ENCODE measurements at regions not wholly inside any gene's neighbourhood (a gene's known extent, or its start where the extent isn't known, plus 50 kb on each side); places are given as distances from the start of the nearest gene placed in this dataset.

- no peaks in the 10 kb centered on the region for H4K20me1 ChIP-seq (ENCODE audit: insufficient read depth, low read length)
- no peak for DNase-seq (ENCODE audit: low spot score)
- no peaks in the 10 kb centered on the region for H3K4me1 ChIP-seq (ENCODE audit: insufficient read depth, low read length)
- intact Hi-C loops (cut with micrococcal nuclease; ENCODE audit: unreplicated experiment): no loop called here
- H3K36me3 ChIP-seq (replicated peaks in 1 of 2; ENCODE audit: control insufficient read depth in 1 of 2, insufficient read depth in 2 of 2, low read length in 2 of 2): no peaks in the 10 kb centered on the region
- no peaks in the 10 kb centered on the region; a peak in 1 of 5 replicates for H3K27me3 ChIP-seq (ENCODE audit: control insufficient read depth in 1 of 2, insufficient read depth in 2 of 2, low read length in 2 of 2)
- H3K4me2 ChIP-seq (ENCODE audit: low read depth, low read length): no peak overlapping the region
- H3K9me3 ChIP-seq (ENCODE audit: low read length): peaks cover 29% of the 10 kb centered on the region
- H3K9ac ChIP-seq (ENCODE audit: insufficient read depth, low read depth, low read length): no peak overlapping the region
- WGBS (ENCODE audit: low lambda C conversion rate): 6% methylated on average over 1 of the region's 1 CpG
- ATAC-seq: no peak
- no peak overlapping the region for H3K4me3 ChIP-seq (replicated peaks in 1 of 3; ENCODE audit: insufficient read depth in 1 of 3, low read depth in 2 of 3, low read length in 3 of 3)
- no peak overlapping the region for H2AFZ ChIP-seq (ENCODE audit: low read length)
- in situ Hi-C loops (cut with HindIII; ENCODE audit: extremely low pct_ligation_motif_present, low pct_unique_long_range_greater_than_20kb): no loop called here
- CTCF ChIA-PET (ENCODE audit: low intra/inter-chr PET ratio, low total read pairs): no interaction called here
- POLR2A ChIA-PET: no interaction called here
- BruUV-seq (replicated peaks): no TSS peak
- no peak overlapping the region for H3K27ac ChIP-seq (ENCODE audit: extremely low read length, insufficient read depth, low read length)
- H3K79me2 ChIP-seq (ENCODE audit: insufficient read depth, low read length): no peaks in the 10 kb centered on the region
- no peak for FAIRE-seq
- TF ChIP-seq SP1 (IDR thresholded peaks at IDR 0.05): no peak
- TF ChIP-seq SP1 (CRISPR knock-in tag; IDR thresholded peaks at IDR 0.05): no peak
- TF ChIP-seq ZNF460 (CRISPR knock-in tag; IDR thresholded peaks at IDR 0.05; ENCODE audit: borderline replicate concordance): no peak
- no peak for TF ChIP-seq POLR2AphosphoS2 (IDR thresholded peaks at IDR 0.05; ENCODE audit: low read depth, low read length)
- TF ChIP-seq DR1 (CRISPR knock-in tag; IDR thresholded peaks at IDR 0.05): no peak
- TF ChIP-seq KLF12 (CRISPR knock-in tag; IDR thresholded peaks at IDR 0.05; ENCODE audit: borderline replicate concordance): no peak
- no peak for TF ChIP-seq ZNF512B (CRISPR knock-in tag; IDR thresholded peaks at IDR 0.05; ENCODE audit: borderline replicate concordance)
- TF ChIP-seq NFRKB (IDR thresholded peaks at IDR 0.05): no peak
- no peak for TF ChIP-seq SMARCC2 (IDR thresholded peaks at IDR 0.05)
- no peak for TF ChIP-seq ZFP91 (CRISPR knock-in tag; IDR thresholded peaks at IDR 0.05; ENCODE audit: borderline replicate concordance)
- TF ChIP-seq NRL (CRISPR knock-in tag; IDR thresholded peaks at IDR 0.05; ENCODE audit: borderline replicate concordance): no peak
- no peak for TF ChIP-seq NFIB (CRISPR knock-in tag; IDR thresholded peaks at IDR 0.05; ENCODE audit: borderline replicate concordance)
- TF ChIP-seq ERF (CRISPR knock-in tag; IDR thresholded peaks at IDR 0.05): no peak
- no peak for TF ChIP-seq TEF (CRISPR knock-in tag; IDR thresholded peaks at IDR 0.05)
- TF ChIP-seq PRDM10 (CRISPR knock-in tag; IDR thresholded peaks at IDR 0.05; ENCODE audit: low read depth): no peak
Measured at GRCh38 chr6:50922579-50923525, 104.2 kb downstream of the TFAP2B start.
